ENCODE measurements at regions not wholly inside any gene's neighbourhood (a gene's known extent, or its start where the extent isn't known, plus 50 kb on each side); places are given as distances from the start of the nearest gene placed in this dataset.

DNA sequence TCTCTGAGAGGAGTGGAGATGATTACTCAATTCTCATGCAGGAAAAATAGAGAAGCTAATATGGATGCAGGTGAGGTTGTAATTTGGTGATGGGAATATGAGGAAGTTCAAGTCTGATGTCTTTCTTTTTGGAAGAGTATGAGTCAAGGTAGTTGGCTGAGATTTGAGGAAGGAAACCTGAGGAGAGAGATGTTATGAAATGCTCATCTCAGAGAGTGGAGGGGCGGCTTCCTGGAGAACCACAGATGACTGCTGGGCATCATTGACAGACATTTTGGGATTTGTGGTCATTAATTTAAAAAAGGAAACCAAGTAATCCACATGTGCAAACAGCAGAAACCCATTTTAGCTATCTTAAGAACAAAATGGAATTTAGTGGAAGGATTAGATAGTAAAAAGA, 72.5 kb upstream of the UST start:
- DNase-seq (ENCODE audit: low read depth) = no peak
- POLR2A ChIA-PET = no interaction called here
- Histone ChIP-seq H3K4me3 (ENCODE audit: low read depth, low read length) (no peak overlapping the region), H3K36me3 (ENCODE audit: control insufficient read depth, insufficient read depth, low read length) (no peaks in the 10 kb centered on the region), H3K27me3 (ENCODE audit: control insufficient read depth, insufficient read depth, low read length) (peaks cover 2% of the 10 kb centered on the region)
- CTCF ChIA-PET = no interaction called here
- TF ChIP-seq, protein P1, sequence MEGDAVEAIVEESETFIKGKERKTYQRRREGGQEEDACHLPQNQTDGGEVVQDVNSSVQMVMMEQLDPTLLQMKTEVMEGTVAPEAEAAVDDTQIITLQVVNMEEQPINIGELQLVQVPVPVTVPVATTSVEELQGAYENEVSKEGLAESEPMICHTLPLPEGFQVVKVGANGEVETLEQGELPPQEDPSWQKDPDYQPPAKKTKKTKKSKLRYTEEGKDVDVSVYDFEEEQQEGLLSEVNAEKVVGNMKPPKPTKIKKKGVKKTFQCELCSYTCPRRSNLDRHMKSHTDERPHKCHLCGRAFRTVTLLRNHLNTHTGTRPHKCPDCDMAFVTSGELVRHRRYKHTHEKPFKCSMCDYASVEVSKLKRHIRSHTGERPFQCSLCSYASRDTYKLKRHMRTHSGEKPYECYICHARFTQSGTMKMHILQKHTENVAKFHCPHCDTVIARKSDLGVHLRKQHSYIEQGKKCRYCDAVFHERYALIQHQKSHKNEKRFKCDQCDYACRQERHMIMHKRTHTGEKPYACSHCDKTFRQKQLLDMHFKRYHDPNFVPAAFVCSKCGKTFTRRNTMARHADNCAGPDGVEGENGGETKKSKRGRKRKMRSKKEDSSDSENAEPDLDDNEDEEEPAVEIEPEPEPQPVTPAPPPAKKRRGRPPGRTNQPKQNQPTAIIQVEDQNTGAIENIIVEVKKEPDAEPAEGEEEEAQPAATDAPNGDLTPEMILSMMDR (IDR thresholded peaks at IDR 0.05; ENCODE audit: insufficient read depth, low read depth, low read length) = no peak

DNA sequence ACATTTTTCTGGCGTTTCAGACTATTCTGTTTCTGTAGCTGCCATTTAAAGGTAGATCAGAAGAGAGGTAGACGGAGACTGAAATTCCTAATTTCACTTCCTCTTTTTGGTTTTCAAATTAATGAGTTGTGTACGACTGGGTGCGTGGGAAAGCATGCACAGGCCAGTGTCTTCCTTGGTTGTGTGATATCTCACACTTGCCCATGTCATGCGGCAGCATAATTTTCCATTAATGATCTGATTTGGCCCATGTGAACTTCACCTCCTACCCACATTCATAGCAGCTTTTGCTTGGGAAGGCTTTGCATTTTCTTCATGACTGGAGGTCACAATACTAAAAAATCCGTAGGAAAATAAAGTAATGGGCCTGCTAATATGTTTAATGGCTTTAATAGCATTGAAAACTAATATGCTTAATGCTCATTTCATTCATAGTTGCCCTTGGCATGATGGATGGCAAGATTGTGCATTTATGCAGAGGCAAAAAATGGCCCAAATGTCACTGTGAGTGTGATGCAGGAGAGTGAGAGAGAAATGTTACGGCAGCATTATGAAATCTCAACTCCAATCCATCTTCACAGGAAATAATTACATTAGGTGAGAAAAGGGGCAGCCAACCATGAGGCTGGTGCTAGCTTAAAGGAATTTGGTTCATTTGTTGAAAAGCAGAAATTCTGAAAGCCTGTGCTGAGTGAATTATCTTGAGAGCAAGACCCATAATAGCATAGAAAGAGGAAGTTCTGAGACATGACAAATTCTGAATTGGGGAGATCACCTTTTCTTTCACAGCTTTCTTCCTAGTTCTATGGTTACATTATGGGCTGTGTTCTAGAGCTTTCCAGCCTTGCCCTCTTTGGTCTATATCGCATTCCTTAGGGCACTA, 69.0 kb upstream of the UST start:
- Histone ChIP-seq H3K36me3 (ENCODE audit: control insufficient read depth, insufficient read depth, low read length) (no peaks in the 10 kb centered on the region), H3K27me3 (ENCODE audit: control insufficient read depth, insufficient read depth, low read length) (peaks cover 2% of the 10 kb centered on the region), H3K4me3 (ENCODE audit: low read depth, low read length) (no peak overlapping the region)
- ChIA-PET CTCF (no interaction called here), POLR2A (no interaction called here)
- no peak for DNase-seq (ENCODE audit: low read depth)
- TF ChIP-seq, protein P1 (IDR thresholded peaks at IDR 0.05; ENCODE audit: insufficient read depth, low read depth, low read length) = no peak

DNA sequence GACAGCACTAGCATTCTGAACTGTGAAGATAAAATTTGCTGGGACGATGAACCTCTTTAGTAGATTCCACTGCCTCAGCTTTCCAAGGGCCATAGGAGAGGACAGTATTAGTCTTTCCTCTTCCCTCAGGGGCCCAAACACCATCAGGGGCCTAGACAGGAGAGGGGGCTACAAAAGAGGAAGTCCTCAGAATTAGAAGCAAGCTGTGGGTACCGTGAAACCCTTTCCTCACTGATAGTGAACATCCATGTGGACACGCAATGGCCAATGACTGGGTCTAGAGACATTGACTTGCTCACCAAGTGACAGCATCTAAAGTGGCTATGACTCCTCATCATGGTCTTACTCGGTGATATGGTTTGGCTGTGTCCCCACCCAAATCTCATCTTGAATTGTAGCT, 68.1 kb upstream of the UST start:
- CTCF ChIA-PET = no interaction called here
- POLR2A ChIA-PET = no interaction called here
- TF ChIP-seq, protein P1 (IDR thresholded peaks at IDR 0.05; ENCODE audit: insufficient read depth, low read depth, low read length) = no peak

DNA sequence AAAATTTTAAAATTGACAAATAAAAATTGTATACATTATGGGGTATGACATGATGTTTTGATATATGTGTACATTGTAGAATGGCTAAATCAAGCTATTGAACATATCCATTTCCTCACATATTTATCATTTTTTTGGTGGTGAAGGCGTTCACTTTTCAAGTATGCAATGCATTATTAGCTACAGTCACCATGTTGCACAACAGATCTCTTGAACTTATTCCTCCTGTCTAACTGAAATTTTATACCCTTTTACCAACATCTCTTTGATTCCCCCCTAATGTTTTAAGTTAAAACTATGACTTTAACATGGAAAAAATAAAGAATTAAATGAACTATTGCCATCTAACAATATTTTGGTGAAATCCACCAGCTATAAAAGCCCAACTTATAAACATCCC, 65.2 kb upstream of the UST start:
- POLR2A ChIA-PET = no interaction called here
- CTCF ChIA-PET = interaction anchor here (1.1 kb wide), 1 partner anchor 104 kb away, joined by 3 read pairs; no protein-coding TSS in a partner anchor
- H3K4me3 ChIP-seq (ENCODE audit: low read depth, low read length) = no peak overlapping the region
- no peak for DNase-seq (ENCODE audit: low read depth)
- TF ChIP-seq, protein P1 (IDR thresholded peaks at IDR 0.05; ENCODE audit: insufficient read depth, low read depth, low read length) = no peak
- no peaks in the 10 kb centered on the region for H3K36me3 ChIP-seq (ENCODE audit: control insufficient read depth, insufficient read depth, low read length)
- H3K27me3 ChIP-seq (ENCODE audit: control insufficient read depth, insufficient read depth, low read length) = no peaks in the 10 kb centered on the region

More for the DNA sequence above, 68.1 kb upstream of the UST start:
- no peak for DNase-seq (ENCODE audit: low read depth)
- H3K27me3 ChIP-seq (ENCODE audit: control insufficient read depth, insufficient read depth, low read length) = peaks cover 2% of the 10 kb centered on the region
- H3K36me3 ChIP-seq (ENCODE audit: control insufficient read depth, insufficient read depth, low read length) = no peaks in the 10 kb centered on the region
- no peak overlapping the region for H3K4me3 ChIP-seq (ENCODE audit: low read depth, low read length)

DNA sequence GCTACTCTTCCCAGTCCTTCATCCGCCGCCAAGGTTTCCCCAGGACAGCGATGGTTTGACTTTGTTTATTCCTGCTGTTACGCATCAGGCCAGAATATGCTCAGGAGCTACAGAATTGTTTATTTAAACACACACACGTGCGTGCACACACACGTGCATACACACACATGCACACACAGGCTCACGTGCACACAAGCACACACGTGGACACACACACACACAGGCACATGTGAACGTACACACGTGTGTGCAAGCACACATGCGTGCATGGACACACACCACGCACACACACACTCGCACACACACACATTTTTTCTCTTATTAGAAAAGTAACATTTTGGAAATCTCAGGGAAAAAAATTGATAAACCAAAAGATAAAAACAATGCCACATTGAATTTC, 64.6 kb upstream of the UST start:
- ChIA-PET POLR2A (no interaction called here), CTCF (interaction anchor here (1.1 to 1.5 kb wide), 2 partner anchors 11 to 104 kb away, joined by 3 to 5 read pairs; no protein-coding TSS in a partner anchor)
- TF ChIP-seq, protein P1 (IDR thresholded peaks at IDR 0.05; ENCODE audit: insufficient read depth, low read depth, low read length) = no peak
- no peak overlapping the region for H3K4me3 ChIP-seq (ENCODE audit: low read depth, low read length)
- DNase-seq (ENCODE audit: low read depth) = no peak
- no peaks in the 10 kb centered on the region for H3K27me3 ChIP-seq (ENCODE audit: control insufficient read depth, insufficient read depth, low read length)
- no peaks in the 10 kb centered on the region for H3K36me3 ChIP-seq (ENCODE audit: control insufficient read depth, insufficient read depth, low read length)

Data from BJ (cell line).